Mucosa of descending colon (tissue), 3 donors: ENCODE measurements at regions not wholly inside any gene's neighbourhood (a gene's known extent, or its start where the extent isn't known, plus 50 kb on each side); places are given as distances from the start of the nearest gene placed in this dataset.

ENCODE experiments used
- ATAC-seq: fragments of 200-7000 bp; cut with Tn5 transposase; one replicate; pipeline ENCODE4 v1.9.1; 2020; ENCODE audit warnings: mild to moderate bottlenecking, moderate library complexity
- DNase-seq, 3 donors: peaks; one replicate each; pipeline ENCODE4 v3.0.0-alpha.2; 2020
- H3K36me3 ChIP-seq: fragments of 200-600 bp; one replicate; pipeline ENCODE4 v1.8.0; 2021; ENCODE audit warnings: low read depth, mild to moderate bottlenecking
- H3K4me1 ChIP-seq: fragments of 200-600 bp; one replicate; pipeline ENCODE4 v1.8.0; 2021; ENCODE audit warnings: low read depth, mild to moderate bottlenecking
- H3K4me3 ChIP-seq: fragments of 200-600 bp; one replicate; pipeline ENCODE4 v1.8.0; 2021; ENCODE audit warnings: mild to moderate bottlenecking
- H3K9me3 ChIP-seq: fragments of 200-600 bp; one replicate; pipeline ENCODE4 v1.8.0; 2021; ENCODE audit warnings: mild to moderate bottlenecking
- CTCF ChIP-seq: fragments of 200-600 bp; IDR thresholded peaks from one replicate; pipeline ENCODE4 v1.8.0; 2022; ENCODE audit warnings: antibody characterized with exemption, mild to moderate bottlenecking
- intact Hi-C, 2 donors: fragments of 100-400 bp; cut with DNase I in 1 of 2; cut with micrococcal nuclease in 1 of 2; formaldehyde crosslinking; loops; one replicate each; pipeline versions ENCODE4 v1.11.0 to v1.11.1; 2022; cut with DNase I, micrococcal nuclease
- donor health status: DM: no; HTN: no; CAD: no; lungs with moderate emphysema.
- donor health status: DM: no; HTN: no; CAD: no.
- donor health status: DM: no; HTN: yes; CAD: no.

- DNase-seq, result no peak
- H3K9me3 ChIP-seq, result no peaks in the 10 kb centered on the region
- intact Hi-C loops, result no loop called here
- no peak overlapping the region for H3K4me3 ChIP-seq
- TF ChIP-seq CTCF, result no peak
- no peak for ATAC-seq
- no peaks in the 10 kb centered on the region for H3K4me1 ChIP-seq
- no peaks in the 10 kb centered on the region for H3K36me3 ChIP-seq
Observed at GRCh38 chr5:173458828-173459609, 130.8 kb upstream of the STC2 start.

- DNase-seq (no peak), ATAC-seq (no peak)
- Histone ChIP-seq H3K4me3 (no peak overlapping the region), H3K9me3 (no peaks in the 10 kb centered on the region), H3K4me1 (no peaks in the 10 kb centered on the region), H3K36me3 (no peaks in the 10 kb centered on the region)
- TF ChIP-seq CTCF, result no peak
- intact Hi-C loops, result no loop called here
Observed at GRCh38 chr5:173457482-173457881, 129.3 kb upstream of the STC2 start.

- TF ChIP-seq CTCF, result no peak
Observed at GRCh38 chr5:173456751-173457171, 128.5 kb upstream of the STC2 start.

GRCh38 chr5:173456181-173456580 lies 128.0 kb upstream of the STC2 start:
- H3K36me3 ChIP-seq, result no peaks in the 10 kb centered on the region
- DNase-seq, result no peak
- TF ChIP-seq CTCF, result no peak
- H3K4me1 ChIP-seq, result no peaks in the 10 kb centered on the region
- no peaks in the 10 kb centered on the region for H3K9me3 ChIP-seq
- intact Hi-C loops, result no loop called here
- no peak overlapping the region for H3K4me3 ChIP-seq
- ATAC-seq, result no peak

More at GRCh38 chr5:173456751-173457171, 128.5 kb upstream of the STC2 start:
- no peak for ATAC-seq
- intact Hi-C loops, result no loop called here
- DNase-seq, result no peak
- no peak overlapping the region for H3K4me3 ChIP-seq
- no peaks in the 10 kb centered on the region for H3K9me3 ChIP-seq
- H3K36me3 ChIP-seq, result no peaks in the 10 kb centered on the region
- no peaks in the 10 kb centered on the region for H3K4me1 ChIP-seq

GRCh38 chr5:173455599-173455957 lies 127.4 kb upstream of the STC2 start:
- ATAC-seq, result no peak
- Histone ChIP-seq H3K36me3 (no peaks in the 10 kb centered on the region), H3K4me1 (no peaks in the 10 kb centered on the region), H3K4me3 (no peak overlapping the region), H3K9me3 (no peaks in the 10 kb centered on the region)
- intact Hi-C loops, result no loop called here
- TF ChIP-seq CTCF, result no peak
- no peak for DNase-seq
